ENCODE measurements at regions not wholly inside any gene's neighbourhood (a gene's known extent, or its start where the extent isn't known, plus 50 kb on each side); places are given as distances from the start of the nearest gene placed in this dataset.

DNA sequence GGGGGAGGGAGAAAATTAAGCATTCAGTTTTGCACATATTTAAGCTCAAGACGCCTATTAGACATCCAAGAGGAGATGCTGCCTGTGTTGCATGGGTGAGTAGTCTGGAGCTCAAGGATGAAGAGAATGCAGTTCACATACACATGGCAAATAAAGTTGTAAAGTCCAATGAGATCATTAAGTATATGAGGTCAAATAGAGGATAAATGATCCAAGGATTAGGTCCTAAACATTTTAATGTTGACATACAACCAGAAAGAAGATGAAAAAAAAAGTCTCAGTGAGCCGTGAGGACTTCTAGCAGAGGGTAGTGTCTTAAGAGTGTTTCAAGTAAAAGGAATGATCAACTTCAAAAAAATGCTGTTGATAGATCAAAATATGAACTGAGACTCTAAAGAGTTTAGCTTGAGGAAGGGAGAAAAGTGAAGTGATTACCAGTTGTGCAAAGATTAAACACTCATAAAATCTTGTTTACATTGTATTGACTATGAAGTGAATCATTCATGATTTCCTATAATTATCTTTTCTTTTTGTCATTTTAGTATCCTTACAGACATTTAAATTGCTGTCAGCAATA, 251.8 kb downstream of the ZNF608 start:
- no peak for DNase-seq (ENCODE audit: extremely low read depth in 1 of 4, low spot score in 3 of 4)
- Histone ChIP-seq H3K4me2 (ENCODE audit: insufficient read depth, low read length) (no peak overlapping the region), H3K9me1 (ENCODE audit: control insufficient read depth, insufficient read depth, low read length) (no peaks in the 10 kb centered on the region), H4K20me1 (replicated peaks; ENCODE audit: control insufficient read depth, insufficient read depth, low read length) (no peaks in the 10 kb centered on the region), H2AFZ (ENCODE audit: low read depth, low read length) (no peak overlapping the region), H3K27me3 (ENCODE audit: control insufficient read depth in 2 of 2, insufficient read depth in 2 of 2, low read length in 2 of 2) (peaks cover 0 to 3% of the 10 kb centered on the region in 2 experiments; a peak in 1 of 5 replicates), H3K4me1 (replicated peaks in 1 of 2; ENCODE audit: control insufficient read depth in 2 of 2, insufficient read depth in 2 of 2, low read length in 2 of 2) (no peaks in the 10 kb centered on the region), H3K36me3 (ENCODE audit: control insufficient read depth, insufficient read depth, low read length) (no peaks in the 10 kb centered on the region), H3K4me3 (no peak overlapping the region), H3K9me3 (replicated peaks; ENCODE audit: control insufficient read depth, insufficient read depth, low read depth, low read length) (no peaks in the 10 kb centered on the region), H3K79me2 (ENCODE audit: control insufficient read depth, insufficient read depth, low read length) (no peaks in the 10 kb centered on the region), H3K27ac (ENCODE audit: extremely low read depth, low read depth, low read length) (no peak overlapping the region), H3K9ac (ENCODE audit: insufficient read depth in 1 of 2, low read depth in 2 of 2, low read length in 2 of 2) (no peak overlapping the region)
- ATAC-seq = no peak
- no peak for FAIRE-seq
- BruUV-seq (replicated peaks) = no TSS peak
- WGBS (ENCODE audit: insufficient coverage, low coverage, missing lambda C conversion rate) = 8% methylated on average over 2 of the region's 2 CpGs
- intact Hi-C loops (cut with micrococcal nuclease) (no loop called here), in situ Hi-C loops (cut with MboI) (no loop called here)
- ChIA-PET CTCF (ENCODE audit: low intra/inter-chr PET ratio) (no interaction called here), POLR2A (no interaction called here)
- TF ChIP-seq, protein P1, sequence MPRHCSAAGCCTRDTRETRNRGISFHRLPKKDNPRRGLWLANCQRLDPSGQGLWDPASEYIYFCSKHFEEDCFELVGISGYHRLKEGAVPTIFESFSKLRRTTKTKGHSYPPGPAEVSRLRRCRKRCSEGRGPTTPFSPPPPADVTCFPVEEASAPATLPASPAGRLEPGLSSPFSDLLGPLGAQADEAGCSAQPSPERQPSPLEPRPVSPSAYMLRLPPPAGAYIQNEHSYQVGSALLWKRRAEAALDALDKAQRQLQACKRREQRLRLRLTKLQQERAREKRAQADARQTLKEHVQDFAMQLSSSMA (CRISPR knock-in tag; IDR thresholded peaks at IDR 0.05) = no peak
- TF ChIP-seq ZNF316 (IDR thresholded peaks at IDR 0.05) = peak; percentile 19; the same call in 1 of the 2 replicates

DNA sequence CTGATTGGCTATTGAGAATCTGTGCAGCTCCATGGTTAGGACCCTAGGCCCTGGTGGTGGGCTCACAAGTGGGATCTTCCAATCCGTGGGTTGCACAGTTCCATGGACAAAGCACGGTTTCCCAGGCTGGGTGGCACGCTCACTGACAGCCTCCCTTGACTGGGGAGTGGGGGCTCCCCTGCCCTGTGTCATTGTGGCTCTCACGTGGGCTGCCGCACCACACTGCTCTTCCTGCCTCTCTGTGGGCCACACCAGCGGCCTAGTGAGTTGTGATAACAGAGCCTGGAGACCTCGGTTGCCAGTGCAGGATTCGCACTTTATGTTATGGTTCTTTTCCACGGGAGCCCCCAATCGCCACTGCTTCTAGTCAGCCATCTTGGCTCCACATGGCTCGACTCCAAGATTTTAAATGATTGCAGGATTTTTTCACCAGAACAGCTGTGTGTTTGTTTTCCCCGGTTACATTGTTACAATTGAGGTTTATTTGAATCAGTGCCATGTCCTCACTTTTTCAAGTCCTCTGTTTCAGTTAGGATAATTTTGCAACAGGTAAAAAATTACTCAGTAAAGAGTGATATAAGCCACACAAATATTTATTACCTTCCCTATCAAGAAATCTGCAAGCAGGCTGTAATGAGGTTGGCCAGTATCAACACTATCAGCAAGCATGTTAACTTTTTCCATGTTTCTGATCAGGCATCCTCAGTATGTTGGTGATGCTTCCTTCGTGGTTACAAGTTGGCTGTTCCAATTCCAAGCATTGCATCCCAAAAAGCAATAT, 253.8 kb downstream of the ZNF608 start:
- TF ChIP-seq ZNF431 (CRISPR knock-in tag; IDR thresholded peaks at IDR 0.05) (no peak), KAT8 (IDR thresholded peaks at IDR 0.05; ENCODE audit: low read depth) (no peak), MYNN (IDR thresholded peaks at IDR 0.05) (no peak), MYNN (CRISPR knock-in tag; IDR thresholded peaks at IDR 0.05) (no peak), ZNF717 (CRISPR knock-in tag; IDR thresholded peaks at IDR 0.05) (no peak), HDAC8 (tag; IDR thresholded peaks at IDR 0.05) (no peak), ZNF79 (CRISPR knock-in tag; IDR thresholded peaks at IDR 0.05; ENCODE audit: low read depth) (no peak)
- DNase-seq (ENCODE audit: extremely low read depth in 1 of 4, low spot score in 3 of 4) (no peak), FAIRE-seq (no peak), ATAC-seq (no peak)
- ChIA-PET CTCF (ENCODE audit: low intra/inter-chr PET ratio) (no interaction called here), POLR2A (no interaction called here)
- H3K9ac ChIP-seq (ENCODE audit: insufficient read depth in 1 of 2, low read depth in 2 of 2, low read length in 2 of 2) = no peak overlapping the region
- intact Hi-C loops (cut with micrococcal nuclease) = no loop called here
- H2AFZ ChIP-seq (ENCODE audit: low read depth, low read length) = no peak overlapping the region
- H3K9me1 ChIP-seq (ENCODE audit: control insufficient read depth, insufficient read depth, low read length) = no peaks in the 10 kb centered on the region
- H3K9me3 ChIP-seq (replicated peaks; ENCODE audit: control insufficient read depth, insufficient read depth, low read depth, low read length) = no peaks in the 10 kb centered on the region
- no peaks in the 10 kb centered on the region for H3K36me3 ChIP-seq (ENCODE audit: control insufficient read depth, insufficient read depth, low read length)
- WGBS (ENCODE audit: insufficient coverage, low coverage, missing lambda C conversion rate) = under 1% methylated on average over 12 of the region's 13 CpGs
- no TSS peak for BruUV-seq (replicated peaks)
- H4K20me1 ChIP-seq (replicated peaks; ENCODE audit: control insufficient read depth, insufficient read depth, low read length) = no peaks in the 10 kb centered on the region
- no peak overlapping the region for H3K4me3 ChIP-seq
- peaks cover 0 to 3% of the 10 kb centered on the region in 2 experiments; a peak in 1 of 5 replicates for H3K27me3 ChIP-seq (ENCODE audit: control insufficient read depth in 2 of 2, insufficient read depth in 2 of 2, low read length in 2 of 2)
- no peak overlapping the region for H3K27ac ChIP-seq (ENCODE audit: extremely low read depth, low read depth, low read length)
- no peaks in the 10 kb centered on the region for H3K4me1 ChIP-seq (replicated peaks in 1 of 2; ENCODE audit: control insufficient read depth in 2 of 2, insufficient read depth in 2 of 2, low read length in 2 of 2)
- in situ Hi-C loops (cut with MboI) = no loop called here
- H3K79me2 ChIP-seq (ENCODE audit: control insufficient read depth, insufficient read depth, low read length) = no peaks in the 10 kb centered on the region
- H3K4me2 ChIP-seq (ENCODE audit: insufficient read depth, low read length) = no peak overlapping the region

Data from K562 (cell line).